ENCODE measurements at regions not wholly inside any gene's neighbourhood (a gene's known extent, or its start where the extent isn't known, plus 50 kb on each side); places are given as distances from the start of the nearest gene placed in this dataset.

GRCh38 chr10:28881171-28881882 is 204.0 kb downstream of the BAMBI start:
- Histone ChIP-seq H3K27me3 (replicated peaks; ENCODE audit: insufficient read depth) (no peaks in the 10 kb centered on the region), H3K36me3 (no peaks in the 10 kb centered on the region), H3K4me1 (ENCODE audit: control insufficient read depth in 1 of 2, low read depth in 2 of 2) (peaks cover 6 to 27% of the 10 kb centered on the region in 2 donors), H3K9me3 (no peaks in the 10 kb centered on the region), H3K4me3 (no peak overlapping the region), H3K27ac (peak overlapping the region; percentile 76 to 93)
- DNase-seq (ENCODE audit: low spot score) (no peak), ATAC-seq (ENCODE audit: insufficient number of reproducible peaks, low FRiP score, low read depth) (no peak)
- no peak for TF ChIP-seq CTCF (IDR thresholded peaks at IDR 0.05)

- no peak for TF ChIP-seq CTCF (IDR thresholded peaks at IDR 0.05)
- no peak for ATAC-seq (ENCODE audit: insufficient number of reproducible peaks, low FRiP score, low read depth)
- H3K9me3 ChIP-seq: no peaks in the 10 kb centered on the region
- DNase-seq (ENCODE audit: low spot score): no peak
- H3K27me3 ChIP-seq (replicated peaks; ENCODE audit: insufficient read depth): no peaks in the 10 kb centered on the region
- no peak overlapping the region for H3K4me3 ChIP-seq
- H3K27ac ChIP-seq: no peak overlapping the region
- H3K36me3 ChIP-seq: no peaks in the 10 kb centered on the region
- peaks cover 6 to 27% of the 10 kb centered on the region in 2 donors for H3K4me1 ChIP-seq (ENCODE audit: control insufficient read depth in 1 of 2, low read depth in 2 of 2)
These were observed 206.6 kb downstream of the BAMBI start for GRCh38 chr10:28883741-28884423.

- no peak for TF ChIP-seq CTCF (IDR thresholded peaks at IDR 0.05)
- no peak for ATAC-seq (ENCODE audit: insufficient number of reproducible peaks, low FRiP score, low read depth)
- Histone ChIP-seq H3K4me3 (no peak overlapping the region), H3K9me3 (no peaks in the 10 kb centered on the region), H3K27me3 (replicated peaks; ENCODE audit: insufficient read depth) (no peaks in the 10 kb centered on the region), H3K36me3 (no peaks in the 10 kb centered on the region), H3K4me1 (ENCODE audit: control insufficient read depth in 1 of 2, low read depth in 2 of 2) (peaks cover 0 to 6% of the 10 kb centered on the region in 2 donors), H3K27ac (no peak overlapping the region)
- DNase-seq (ENCODE audit: low spot score): no peak
These were observed 213.0 kb downstream of the BAMBI start for GRCh38 chr10:28890121-28890950.

- no peak for ATAC-seq (ENCODE audit: insufficient number of reproducible peaks, low FRiP score, low read depth)
- Histone ChIP-seq H3K4me3 (no peak overlapping the region), H3K4me1 (ENCODE audit: control insufficient read depth in 1 of 2, low read depth in 2 of 2) (peaks cover 0 to 6% of the 10 kb centered on the region in 2 donors)
These were observed 213.9 kb downstream of the BAMBI start for GRCh38 chr10:28891058-28891713.

More at GRCh38 chr10:28891058-28891713, 213.9 kb downstream of the BAMBI start:
- no peak for TF ChIP-seq CTCF (IDR thresholded peaks at IDR 0.05)
- DNase-seq (ENCODE audit: low spot score): no peak
- Histone ChIP-seq H3K9me3 (no peaks in the 10 kb centered on the region), H3K36me3 (no peaks in the 10 kb centered on the region), H3K27me3 (replicated peaks; ENCODE audit: insufficient read depth) (no peaks in the 10 kb centered on the region), H3K27ac (no peak overlapping the region)

All from thoracic aorta (tissue), 2 donors.